COLO829 (cell line): ENCODE measurements at regions not wholly inside any gene's neighbourhood (a gene's known extent, or its start where the extent isn't known, plus 50 kb on each side); places are given as distances from the start of the nearest gene placed in this dataset.

Source experiments
- DNase-seq: peaks from one replicate; pipeline ENCODE4 v3.0.0; 2012; ENCODE audit warnings: low spot score

- no peak for DNase-seq
Observed at GRCh38 chr20:50393242-50393641, 116.9 kb upstream of the PTPN1 start.

- no peak for DNase-seq
Observed at GRCh38 chr20:50393990-50394561, 116.1 kb upstream of the PTPN1 start.

- no peak for DNase-seq
Observed at GRCh38 chr20:50394569-50394968, 115.6 kb upstream of the PTPN1 start.

GRCh38 chr20:50395251-50395729 is 114.9 kb upstream of the PTPN1 start:
- no peak for DNase-seq

- no peak for DNase-seq
Observed at GRCh38 chr20:50395914-50396488, 114.2 kb upstream of the PTPN1 start.

GRCh38 chr20:50396623-50397022 is 113.6 kb upstream of the PTPN1 start:
- DNase-seq: no peak

- DNase-seq: no peak
Observed at GRCh38 chr20:50397058-50397457, 113.1 kb upstream of the PTPN1 start.

GRCh38 chr20:50398064-50398463 is 112.1 kb upstream of the PTPN1 start:
- no peak for DNase-seq

GRCh38 chr20:50398471-50398820 is 111.7 kb upstream of the PTPN1 start:
- no peak for DNase-seq

- DNase-seq: no peak
Observed at GRCh38 chr20:50398821-50399554, 111.2 kb upstream of the PTPN1 start.

- no peak for DNase-seq
Observed at GRCh38 chr20:50399555-50399916, 110.6 kb upstream of the PTPN1 start.

GRCh38 chr20:50399917-50400704 is 110.1 kb upstream of the PTPN1 start:
- no peak for DNase-seq

- no peak for DNase-seq
Observed at GRCh38 chr20:50400705-50401586, 109.2 kb upstream of the PTPN1 start.

GRCh38 chr20:50401587-50402418 is 108.4 kb upstream of the PTPN1 start:
- DNase-seq: no peak

GRCh38 chr20:50403565-50404418 is 106.4 kb upstream of the PTPN1 start:
- no peak for DNase-seq

GRCh38 chr20:50404419-50405234 is 105.6 kb upstream of the PTPN1 start:
- DNase-seq: no peak

- no peak for DNase-seq
Observed at GRCh38 chr20:50405235-50405914, 104.8 kb upstream of the PTPN1 start.

GRCh38 chr20:50405915-50406609 is 104.1 kb upstream of the PTPN1 start:
- DNase-seq: no peak
